PC-3 (cell line): ENCODE measurements at regions not wholly inside any gene's neighbourhood (a gene's known extent, or its start where the extent isn't known, plus 50 kb on each side); places are given as distances from the start of the nearest gene placed in this dataset.

Experiments used
- ATAC-seq: fragments of 200-7000 bp; cut with Tn5 transposase; 2 replicates; pipeline ENCODE4 v1.9.1; 2020; ENCODE audit warnings: mild to moderate bottlenecking, moderate library complexity
- BruUV-seq: library from RNA; stranded (reverse); fragments of 400-500 nt; replicated peaks from 2 replicates; lab custom pipeline; 2021; lab: Mats Ljungman, UMichigan
- CTCF ChIA-PET: fragments of 300-600 bp; sonication (Branson Sonifier 250); formaldehyde crosslinking; loops from one replicate; lab custom pipeline; 2022; ENCODE audit warnings: antibody characterized with exemption; lab: Charles Lee
- POLR2A ChIA-PET: fragments of 300-600 bp; sonication (Branson Sonifier 250); formaldehyde crosslinking; loops from one replicate; lab custom pipeline; 2022; ENCODE audit warnings: antibody characterized with exemption; ENCODE audit not compliant: unreplicated experiment; lab: Charles Lee
- DNase-seq: peaks from one replicate; pipeline ENCODE4 v3.0.0-alpha.2; 2015
- H2AFZ ChIP-seq: fragments of 300-600 bp; sonication (generic); 2 replicates; pipeline ENCODE4 v1.6.0; 2016; ENCODE audit warnings: antibody characterized with exemption, low read length
- H3F3A ChIP-seq: fragments of 300-600 bp; sonication (generic); one replicate; pipeline ENCODE4 v1.6.0; 2017; ENCODE audit warnings: antibody characterized with exemption, low read length, control low read depth, mild to moderate bottlenecking; ENCODE audit not compliant: unreplicated experiment
- H3K27ac ChIP-seq: fragments of 300-600 bp; sonication (generic); 2 replicates; pipeline ENCODE4 v1.5.1; 2016; ENCODE audit warnings: mild to moderate bottlenecking, low read length
- H3K27me3 ChIP-seq: fragments of 300-600 bp; sonication (generic); 2 replicates; pipeline ENCODE4 v1.6.1; 2016; ENCODE audit warnings: low read length, mixed read lengths
- H3K36me3 ChIP-seq: fragments of 300-600 bp; sonication (generic); 2 replicates; pipeline ENCODE4 v1.6.1; 2016; ENCODE audit warnings: low read depth, mixed run types, low read length, mixed read lengths
- H3K4me1 ChIP-seq: fragments of 300-600 bp; sonication (generic); 2 replicates; pipeline ENCODE4 v1.5.1; 2016; ENCODE audit warnings: low read length; ENCODE audit not compliant: insufficient read depth
- H3K4me2 ChIP-seq: fragments of 300-600 bp; sonication (generic); 2 replicates; pipeline ENCODE4 v1.6.0; 2016; ENCODE audit warnings: low read length
- H3K4me3 ChIP-seq: fragments of 300-600 bp; sonication (generic); 2 replicates; pipeline ENCODE4 v1.5.1; 2016; ENCODE audit warnings: mild to moderate bottlenecking, low read length, mixed read lengths
- H3K79me2 ChIP-seq: fragments of 300-600 bp; sonication (generic); 2 replicates; pipeline ENCODE4 v1.6.1; 2017; ENCODE audit warnings: low read length, mixed read lengths
- H3K9ac ChIP-seq: fragments of 300-600 bp; sonication (generic); 2 replicates; pipeline ENCODE4 v1.6.0; 2016; ENCODE audit warnings: mild to moderate bottlenecking, low read length
- H3K9me2 ChIP-seq: fragments of 300-600 bp; sonication (generic); replicated peaks from 2 replicates; pipeline ENCODE4 v1.6.1; 2016; ENCODE audit warnings: mixed run types, low read length, mixed read lengths
- H3K9me3 ChIP-seq: fragments of 300-600 bp; sonication (generic); 2 replicates; pipeline ENCODE4 v1.6.1; 2016; ENCODE audit warnings: low read length, mixed read lengths
- H4K20me1 ChIP-seq: fragments of 300-600 bp; sonication (generic); 2 replicates; pipeline ENCODE4 v1.6.1; 2016; ENCODE audit warnings: low read length, mixed read lengths
- EZH2phosphoT487 ChIP-seq: fragments of 300-600 bp; sonication (generic); IDR thresholded peaks from 2 replicates; pipeline ENCODE4 v1.6.1; 2018; ENCODE audit warnings: mild to moderate bottlenecking, antibody characterized with exemption, low read length, borderline replicate concordance
- intact Hi-C: fragments of 100-400 bp; cut with micrococcal nuclease; formaldehyde crosslinking; loops from 2 replicates; pipeline ENCODE4 v1.9.0; 2023
- TF ChIP-seq, protein P1 (sequence below): fragments of 300-600 bp; sonication (generic); conservative IDR thresholded peaks from 2 replicates; pipeline ENCODE4 v1.5.1; 2017; ENCODE audit warnings: antibody characterized with exemption, low read depth, mild to moderate bottlenecking, low read length

DNA sequence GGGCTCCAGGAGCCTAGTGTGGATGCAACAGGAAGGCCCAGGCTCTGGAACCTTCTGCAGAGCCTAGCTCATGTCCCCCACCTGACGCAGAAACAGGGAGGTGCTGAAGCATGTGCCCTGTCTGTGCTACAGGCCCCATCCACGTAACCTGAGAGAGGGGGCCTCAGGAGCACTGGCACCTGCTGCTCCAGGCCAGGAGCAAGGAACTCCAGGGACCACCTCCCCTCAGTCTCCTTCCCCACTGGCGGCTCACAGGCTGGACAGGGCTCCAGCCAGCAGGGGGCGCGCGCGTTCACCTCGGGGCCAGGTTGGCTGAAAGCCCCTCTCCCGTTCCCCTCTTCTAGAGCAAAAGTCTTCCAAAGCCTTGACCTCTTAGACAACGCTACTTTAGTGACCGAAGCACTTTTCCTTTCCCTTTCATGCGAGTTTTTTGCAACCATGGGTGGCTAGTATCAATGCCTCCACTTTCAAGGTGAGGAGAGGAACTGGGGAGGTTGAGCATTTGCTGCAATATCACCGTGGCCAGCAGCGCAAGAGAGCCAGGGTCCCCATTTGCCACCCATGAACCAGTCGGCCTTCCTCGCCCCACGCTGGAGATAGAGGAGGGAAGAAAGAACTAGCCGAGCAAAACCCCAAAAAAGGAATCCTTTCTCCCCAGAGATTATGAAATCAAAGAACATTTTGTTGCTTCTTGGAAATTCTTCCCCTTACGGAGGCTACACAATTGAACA, 52.4 kb upstream of the GPR157 start:
- H3K9me3 ChIP-seq = no peaks in the 10 kb centered on the region
- BruUV-seq = no TSS peak
- no peak for TF ChIP-seq EZH2phosphoT487
- TF ChIP-seq, protein P1, sequence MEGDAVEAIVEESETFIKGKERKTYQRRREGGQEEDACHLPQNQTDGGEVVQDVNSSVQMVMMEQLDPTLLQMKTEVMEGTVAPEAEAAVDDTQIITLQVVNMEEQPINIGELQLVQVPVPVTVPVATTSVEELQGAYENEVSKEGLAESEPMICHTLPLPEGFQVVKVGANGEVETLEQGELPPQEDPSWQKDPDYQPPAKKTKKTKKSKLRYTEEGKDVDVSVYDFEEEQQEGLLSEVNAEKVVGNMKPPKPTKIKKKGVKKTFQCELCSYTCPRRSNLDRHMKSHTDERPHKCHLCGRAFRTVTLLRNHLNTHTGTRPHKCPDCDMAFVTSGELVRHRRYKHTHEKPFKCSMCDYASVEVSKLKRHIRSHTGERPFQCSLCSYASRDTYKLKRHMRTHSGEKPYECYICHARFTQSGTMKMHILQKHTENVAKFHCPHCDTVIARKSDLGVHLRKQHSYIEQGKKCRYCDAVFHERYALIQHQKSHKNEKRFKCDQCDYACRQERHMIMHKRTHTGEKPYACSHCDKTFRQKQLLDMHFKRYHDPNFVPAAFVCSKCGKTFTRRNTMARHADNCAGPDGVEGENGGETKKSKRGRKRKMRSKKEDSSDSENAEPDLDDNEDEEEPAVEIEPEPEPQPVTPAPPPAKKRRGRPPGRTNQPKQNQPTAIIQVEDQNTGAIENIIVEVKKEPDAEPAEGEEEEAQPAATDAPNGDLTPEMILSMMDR = peak; percentile 98

DNA sequence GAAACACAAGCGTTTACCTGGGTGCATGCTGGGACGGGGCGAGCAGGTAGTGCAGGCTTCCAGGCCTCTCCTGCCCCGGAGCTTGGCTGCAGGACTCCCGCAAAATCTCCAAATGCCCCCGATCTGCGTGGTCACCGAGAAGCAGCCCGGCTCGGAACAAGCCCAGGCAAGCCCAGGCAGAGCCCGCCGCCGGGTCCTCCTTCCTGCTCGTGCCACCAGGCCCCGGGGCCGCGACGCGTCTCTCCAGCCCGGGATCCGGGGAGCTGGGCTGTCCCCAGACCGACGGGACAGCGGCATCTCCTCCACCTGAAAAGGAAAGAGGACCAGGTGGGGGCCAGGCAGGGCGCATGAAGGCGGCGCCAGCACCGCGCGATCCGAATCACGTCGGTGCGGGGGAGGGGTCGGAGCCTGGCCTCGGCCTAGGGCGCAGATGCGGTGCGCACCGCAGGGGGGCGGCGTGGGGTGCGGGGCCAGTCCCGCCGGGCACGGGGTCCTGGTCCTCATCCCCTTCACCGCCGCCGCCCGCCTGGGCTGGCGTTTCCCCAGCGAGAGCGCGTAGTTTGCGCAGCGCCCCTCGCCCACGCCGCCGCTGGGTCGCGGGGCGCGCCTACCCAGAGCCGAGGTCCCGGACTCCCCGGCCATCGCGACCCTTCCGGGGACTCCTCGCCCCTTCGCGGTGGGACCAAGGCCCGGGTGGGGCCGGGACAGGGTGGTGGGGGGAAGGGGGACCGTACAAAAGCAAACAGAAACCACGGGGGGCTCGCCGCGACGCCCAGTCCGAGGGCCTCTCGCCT, 52.4 kb upstream of the H6PD start:
- no peaks in the 10 kb centered on the region for H3K36me3 ChIP-seq
- peak overlapping the region; percentile 85 for H3K4me2 ChIP-seq
- H3F3A ChIP-seq = no peaks in the 10 kb centered on the region
- no peaks in the 10 kb centered on the region for H3K27me3 ChIP-seq
- H3K27ac ChIP-seq = peak overlapping the region; percentile 34
- no peaks in the 10 kb centered on the region for H3K9me3 ChIP-seq
- H4K20me1 ChIP-seq = no peaks in the 10 kb centered on the region
- intact Hi-C loops = loop anchor here (2.0 kb wide), 1 partner anchor 17 kb away; no protein-coding TSS in a partner anchor
- no TSS peak for BruUV-seq
- DNase-seq (peak; percentile 39), ATAC-seq (peak; percentile 25)
- H3K79me2 ChIP-seq = peaks cover 8% of the 10 kb centered on the region
- POLR2A ChIA-PET = interaction anchor here (0.5 kb wide), 1 partner anchor 40 kb away, joined by 5 read pairs; no protein-coding TSS in a partner anchor
- H3K9me2 ChIP-seq = no peaks in the 10 kb centered on the region
- peak overlapping the region; percentile 75 for H3K4me3 ChIP-seq
- H3K9ac ChIP-seq = peak overlapping the region; percentile 78
- peaks cover 22% of the 10 kb centered on the region for H3K4me1 ChIP-seq
- H2AFZ ChIP-seq = peak overlapping the region; percentile 84
- CTCF ChIA-PET = interaction anchor here (0.6 kb wide), 2 partner anchors 14 to 356 kb away, joined by 4 read pairs; no protein-coding TSS in a partner anchor
- TF ChIP-seq, protein P1 = 0 out of 2 replicates have a peak, but pooled peaks have one; percentile 17
- no peak for TF ChIP-seq EZH2phosphoT487

More for the DNA sequence above, 52.4 kb upstream of the GPR157 start:
- no peaks in the 10 kb centered on the region for H3K27me3 ChIP-seq
- no peaks in the 10 kb centered on the region for H3F3A ChIP-seq
- peak overlapping the region; percentile 85 for H3K4me2 ChIP-seq
- CTCF ChIA-PET = interaction anchor here (0.5 to 0.9 kb wide), 3 partner anchors 13 to 131 kb away, joined by 3 to 4 read pairs (median 3); no protein-coding TSS in a partner anchor
- peaks cover 8% of the 10 kb centered on the region for H3K79me2 ChIP-seq
- peaks cover 22% of the 10 kb centered on the region for H3K4me1 ChIP-seq
- peak; percentile 37 for ATAC-seq
- peak; percentile 58 for DNase-seq
- peak overlapping the region; percentile 75 for H3K4me3 ChIP-seq
- peak overlapping the region; percentile 84 for H2AFZ ChIP-seq
- H4K20me1 ChIP-seq = no peaks in the 10 kb centered on the region
- intact Hi-C loops = loop anchor here (2.0 kb wide), 1 partner anchor 17 kb away; no protein-coding TSS in a partner anchor
- no peaks in the 10 kb centered on the region for H3K36me3 ChIP-seq
- peak overlapping the region; percentile 34 for H3K27ac ChIP-seq
- H3K9me2 ChIP-seq = no peaks in the 10 kb centered on the region
- H3K9ac ChIP-seq = peak overlapping the region; percentile 78
- POLR2A ChIA-PET = interaction anchor here (0.5 to 0.6 kb wide), 2 partner anchors 39 to 54 kb away, joined by 3 to 5 read pairs; no protein-coding TSS in a partner anchor
